ENCODE measurements at regions not wholly inside any gene's neighbourhood (a gene's known extent, or its start where the extent isn't known, plus 50 kb on each side); places are given as distances from the start of the nearest gene placed in this dataset.
"Not testable (repeated sequence)": the region's sequence is repeated elsewhere in the genome, so short reads cannot be mapped to it uniquely, and the experiment has no call there.

- no peak for DNase-seq
Observed at GRCh38 chr18:78785706-78786105, 193.9 kb upstream of the SALL3 start.

DNA sequence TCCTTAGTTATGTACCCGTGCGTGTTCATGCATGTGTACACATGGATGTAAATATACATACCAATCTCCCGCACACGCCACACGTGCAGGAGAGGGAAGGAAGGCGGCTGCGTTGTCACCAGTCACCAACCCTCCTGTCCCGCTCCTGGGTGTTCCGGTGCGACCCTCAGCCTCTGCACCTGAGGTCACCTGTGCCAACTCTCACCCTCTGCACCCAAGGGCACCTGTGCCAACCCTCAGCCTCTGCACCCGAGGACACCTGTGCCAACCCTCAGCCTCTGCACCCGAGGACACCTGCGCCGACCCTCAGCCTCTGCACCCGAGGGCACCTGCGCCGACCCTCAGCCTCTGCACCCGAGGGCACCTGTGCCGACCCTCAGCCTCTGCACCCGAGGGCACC is 192.8 kb upstream of the SALL3 start:
- DNase-seq = no peak

GRCh38 chr18:78787751-78788150 is 191.9 kb upstream of the SALL3 start:
- no peak for DNase-seq

GRCh38 chr18:78788161-78788560 is 191.5 kb upstream of the SALL3 start:
- DNase-seq = no peak

GRCh38 chr18:78789850-78790249 is 189.8 kb upstream of the SALL3 start:
- DNase-seq = no peak

DNA sequence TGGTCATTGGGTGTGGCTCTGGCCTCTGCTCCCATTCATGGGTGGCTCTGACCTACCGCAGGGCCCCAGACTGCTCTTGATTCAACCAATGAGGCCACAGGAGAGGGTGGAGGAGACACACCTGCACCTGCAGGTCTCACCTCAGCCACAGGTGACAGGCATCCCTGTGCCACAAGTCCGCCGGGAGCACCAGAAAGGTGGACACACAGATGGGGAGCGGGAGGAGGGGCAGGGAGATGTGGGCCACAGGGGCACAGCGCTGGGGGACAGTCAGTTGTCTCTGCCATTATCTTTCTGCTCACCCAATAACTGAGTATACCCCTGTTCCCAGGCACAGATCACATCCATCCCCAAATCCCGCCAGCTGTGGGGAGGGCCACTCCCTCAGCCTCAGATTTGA is 189.1 kb upstream of the SALL3 start:
- DNase-seq = no peak

DNA sequence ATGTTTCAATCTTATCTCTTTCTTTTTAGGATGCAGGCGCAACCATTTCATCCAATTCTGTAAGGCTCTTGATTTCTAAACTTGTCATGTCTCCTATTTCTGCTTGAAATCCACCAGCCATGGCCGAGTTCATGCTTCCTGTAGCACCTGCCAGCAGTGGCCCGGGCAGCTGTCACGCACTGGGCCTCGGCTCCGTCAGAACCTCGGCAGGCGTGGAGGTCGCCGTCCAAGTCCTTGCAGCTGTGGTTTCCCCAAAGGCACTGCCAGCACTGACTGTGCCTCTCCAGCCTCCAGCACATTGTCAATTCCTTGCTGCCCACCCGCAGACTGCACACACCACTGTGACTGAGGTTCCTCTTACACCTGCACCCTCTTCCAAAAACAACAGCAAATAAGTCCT is 188.7 kb upstream of the SALL3 start:
- no peak for DNase-seq

- DNase-seq = no peak
Observed at GRCh38 chr18:78792094-78792493, 187.5 kb upstream of the SALL3 start.

DNA sequence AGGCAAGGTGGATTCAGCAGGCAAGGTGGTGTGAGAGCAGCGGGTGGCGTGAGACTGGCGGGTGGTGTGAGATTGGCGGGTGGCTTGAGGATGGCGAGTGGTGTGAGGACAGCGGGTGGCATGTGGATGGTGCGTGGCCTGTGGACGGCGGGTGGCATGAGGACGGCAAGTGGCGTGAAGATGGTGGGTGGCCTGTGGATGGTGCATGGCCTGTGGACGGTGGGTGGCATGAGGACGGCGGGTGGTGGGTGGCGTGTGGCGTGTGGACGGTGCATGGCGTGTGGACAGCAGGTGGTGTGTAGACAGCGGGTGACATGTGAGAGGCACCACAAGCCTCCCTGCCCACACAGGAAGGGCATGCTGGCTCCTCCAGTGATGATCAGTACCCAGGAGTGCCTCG is 186.9 kb upstream of the SALL3 start:
- DNase-seq = no peak

DNA sequence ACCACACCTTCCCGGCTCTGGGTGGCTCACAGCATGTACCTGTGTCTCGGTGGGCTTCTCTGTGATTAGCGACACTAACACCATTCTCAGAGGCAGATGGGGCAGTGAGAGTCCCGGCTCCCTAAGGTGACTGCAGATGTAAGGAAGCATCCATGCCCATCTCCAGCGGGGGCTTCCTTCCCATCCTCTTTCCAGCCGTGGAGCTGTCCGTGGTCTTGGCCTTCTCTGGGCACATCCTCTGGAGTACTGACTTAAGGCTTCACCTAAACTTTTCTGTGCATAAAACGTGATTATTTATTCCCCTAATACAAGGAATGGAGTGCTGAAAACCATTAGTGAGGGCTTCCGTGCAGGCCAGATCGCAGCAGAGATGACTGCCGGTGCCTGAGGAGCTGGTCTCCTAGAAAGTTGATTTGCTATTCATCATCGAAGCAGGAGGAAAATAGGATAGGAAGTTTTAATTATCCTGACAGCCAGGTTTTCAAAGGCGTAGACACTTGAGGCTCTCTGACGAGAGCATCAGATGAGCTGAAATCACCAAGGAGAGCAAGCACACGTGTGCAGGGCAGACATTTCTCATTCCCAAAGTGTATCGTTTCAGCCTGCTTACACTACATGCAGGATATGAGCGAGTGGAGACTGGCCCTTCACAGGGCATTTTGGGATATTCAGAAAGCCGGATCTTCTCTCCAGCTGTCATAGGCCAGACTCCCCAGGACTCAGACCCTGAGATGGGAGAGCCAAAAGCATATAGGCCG is 186.1 kb upstream of the SALL3 start:
- no peak for DNase-seq

DNA sequence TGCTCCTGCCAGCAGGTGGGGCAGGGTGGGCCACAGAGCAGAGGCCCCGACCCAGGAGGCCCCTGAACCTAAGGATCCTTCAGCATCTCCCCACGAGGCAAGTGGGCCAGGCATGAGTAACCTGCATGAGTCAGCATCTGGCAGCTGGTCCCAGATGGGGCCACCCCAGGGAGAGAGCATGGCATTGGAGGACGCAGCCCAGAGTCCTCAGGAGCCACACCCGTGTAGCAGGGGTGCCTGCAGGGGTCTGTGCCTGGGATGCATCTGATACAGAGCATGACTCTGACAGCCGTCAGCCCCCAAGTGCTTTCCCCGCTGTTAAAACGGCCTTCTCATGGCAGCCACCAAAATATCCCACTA is 185.6 kb upstream of the SALL3 start:
- no peak for DNase-seq

GRCh38 chr18:78796693-78797455 is 182.7 kb upstream of the SALL3 start:
- no peak for DNase-seq

- DNase-seq = no peak
Observed at GRCh38 chr18:78797499-78797898, 182.1 kb upstream of the SALL3 start.

DNA sequence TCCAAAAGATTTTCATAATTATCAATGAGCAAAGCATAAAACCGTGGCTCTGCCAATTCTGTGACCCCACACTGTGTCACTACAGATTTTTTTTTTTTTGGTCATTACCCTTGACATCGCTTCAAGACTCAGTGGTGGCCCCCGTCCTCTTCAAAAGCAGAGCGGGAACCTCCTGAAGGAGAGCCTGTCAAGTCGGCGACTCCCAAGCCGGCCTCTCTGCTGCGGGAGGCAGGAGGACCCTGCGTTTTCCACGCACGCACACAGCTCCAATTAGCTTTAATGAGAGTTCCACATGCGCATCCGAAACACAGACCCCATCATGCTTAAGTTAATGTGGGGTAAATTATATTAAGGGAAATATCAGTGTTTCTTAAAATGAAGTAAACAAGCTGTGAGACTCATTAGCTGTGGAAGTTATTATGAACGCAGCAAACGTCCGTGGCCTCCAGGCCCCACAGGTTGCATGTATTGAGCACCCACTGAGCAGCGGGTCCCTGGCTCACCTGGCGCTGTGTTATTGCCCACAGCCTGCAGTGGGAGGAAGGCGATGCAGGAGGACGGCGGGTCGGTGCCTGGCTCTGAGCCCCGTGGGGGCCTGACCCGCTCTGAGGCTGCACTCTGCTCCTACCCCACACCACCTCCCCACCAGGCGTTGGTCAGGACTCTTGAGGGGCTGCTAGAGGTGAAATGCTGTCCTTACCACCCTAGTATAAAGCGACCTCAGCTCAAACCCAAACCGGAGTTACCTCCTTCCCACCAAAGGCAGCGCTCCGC is 181.0 kb upstream of the SALL3 start:
- no peak for DNase-seq

- no peak for DNase-seq
Observed at GRCh38 chr18:78799382-78800089, 180.1 kb upstream of the SALL3 start.

- DNase-seq = not testable (repeated sequence)
Observed at GRCh38 chr18:78800102-78800851, 179.3 kb upstream of the SALL3 start.

DNA sequence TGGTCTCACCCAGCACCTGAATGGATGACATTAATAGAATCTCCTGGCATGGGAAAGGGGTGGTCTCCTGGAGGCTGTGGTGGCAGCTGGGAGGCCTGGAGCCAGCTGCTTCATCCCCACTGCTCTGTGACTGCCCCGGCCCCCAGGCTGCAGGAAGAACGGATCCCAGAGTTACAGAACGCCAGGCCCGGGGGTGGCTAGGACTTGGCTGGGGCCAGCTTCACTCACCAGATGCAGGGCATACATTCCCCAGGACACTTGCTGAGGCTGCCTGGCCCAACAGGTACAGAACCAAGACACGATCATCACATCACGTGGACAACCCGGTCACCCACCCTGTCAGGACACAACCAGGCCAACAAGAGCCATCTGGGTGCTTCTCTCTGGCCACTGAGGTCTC is 178.6 kb upstream of the SALL3 start:
- DNase-seq = no peak

GRCh38 chr18:78803104-78803503 is 176.5 kb upstream of the SALL3 start:
- no peak for DNase-seq

DNA sequence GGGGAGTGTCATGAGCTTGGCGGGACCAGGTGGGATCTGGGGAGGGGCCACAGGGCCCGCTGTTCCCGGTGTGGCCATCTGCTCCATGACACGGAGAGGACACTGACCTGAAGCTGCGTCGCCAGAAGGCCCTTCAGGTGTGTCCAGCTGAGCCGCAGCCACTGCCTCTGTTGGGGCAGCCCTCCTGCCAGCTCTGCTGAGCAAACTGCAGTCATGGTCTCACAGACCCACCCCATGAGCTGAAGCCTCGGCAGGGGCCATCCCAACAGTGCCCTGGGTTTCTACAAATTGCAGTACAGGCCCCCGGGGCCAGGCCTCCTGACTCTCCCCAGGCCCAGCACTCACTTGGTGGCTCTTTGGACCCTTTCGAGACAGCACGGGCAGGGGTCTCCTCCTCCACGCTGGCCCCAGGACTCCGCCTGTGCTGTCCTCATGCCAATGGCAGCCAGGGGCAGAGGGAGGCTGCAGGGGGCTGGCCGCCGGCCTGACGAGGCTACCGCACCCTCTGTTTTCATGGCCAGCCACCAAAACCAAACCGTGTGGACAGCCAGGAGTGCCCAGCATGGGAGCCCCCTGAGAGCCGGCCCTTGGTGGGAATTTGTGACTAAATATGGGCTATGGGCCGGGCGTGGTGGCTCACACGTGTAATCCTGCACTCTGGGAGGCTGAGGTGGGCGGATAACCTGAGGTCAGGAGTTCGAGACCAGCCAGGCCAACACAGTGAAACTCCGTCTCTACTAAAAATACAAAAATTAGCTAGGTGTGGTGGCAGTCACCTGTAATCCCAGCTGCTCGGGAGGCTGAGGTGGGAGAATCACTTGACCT is 175.2 kb upstream of the SALL3 start:
- no peak for DNase-seq

DNA sequence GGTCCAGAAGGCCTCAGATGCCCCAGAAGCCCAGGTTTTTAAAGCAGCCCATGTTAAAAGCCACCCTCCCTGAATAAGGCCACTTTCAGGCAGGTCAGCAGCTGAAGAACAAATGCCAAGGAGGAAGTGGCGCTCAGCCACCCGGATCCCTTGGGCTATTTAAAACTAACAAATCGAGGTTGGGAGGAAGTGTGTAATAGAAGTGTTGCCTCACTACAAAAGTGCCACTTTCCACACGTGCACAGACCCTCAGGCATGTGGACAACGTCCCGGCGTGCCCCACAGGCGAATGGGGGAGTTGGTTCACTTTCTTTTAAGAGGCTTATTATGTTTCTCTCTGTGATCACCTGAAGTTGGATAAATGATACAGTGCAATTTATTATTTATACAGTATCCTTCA is 173.8 kb upstream of the SALL3 start:
- DNase-seq = no peak

DNA sequence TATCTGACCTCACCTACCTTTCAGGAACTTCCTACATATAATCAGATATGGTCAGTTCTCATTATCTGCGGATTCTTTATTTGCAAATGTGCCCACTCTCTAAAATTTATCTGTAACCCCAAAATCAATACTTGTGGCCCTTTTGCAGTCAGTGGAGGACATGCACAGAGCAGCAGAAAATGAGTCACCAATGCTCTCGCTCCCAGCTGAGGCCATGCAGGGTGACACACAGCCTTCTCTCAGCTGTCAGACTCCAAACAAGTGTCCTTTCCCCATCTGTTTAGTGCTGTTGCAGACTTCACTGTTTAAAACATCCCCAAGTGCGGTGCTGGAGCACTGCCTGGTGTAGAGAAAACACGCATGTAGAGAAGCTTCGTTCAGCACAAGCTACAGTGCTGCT is 171.9 kb upstream of the SALL3 start:
- no peak for DNase-seq

DNA sequence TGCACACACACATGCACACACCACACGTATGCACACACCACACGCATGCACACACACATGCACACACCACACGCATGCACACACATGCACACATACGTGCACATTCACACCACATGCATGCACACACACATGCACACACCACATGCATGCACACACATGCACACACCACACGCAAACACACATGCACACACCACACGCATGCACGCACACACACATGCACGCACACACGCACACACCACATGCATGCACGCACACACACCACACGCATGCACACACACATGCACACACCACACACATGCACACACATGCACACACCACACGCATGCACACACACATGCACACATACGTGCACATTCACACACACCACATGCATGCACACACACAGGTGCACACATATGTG is 169.8 kb upstream of the SALL3 start:
- DNase-seq = no peak

Data from hematopoietic multipotent progenitor cell treated with erythropoietin and hydrocortisone succinate and interleukin-3 and kit ligand, for 6 days (in vitro differentiated cells).